NB4 (cell line): ENCODE measurements at regions not wholly inside any gene's neighbourhood (a gene's known extent, or its start where the extent isn't known, plus 50 kb on each side); places are given as distances from the start of the nearest gene placed in this dataset.

Source experiments
- DNase-seq: peaks from one replicate; pipeline ENCODE4 v3.0.0; 2010; ENCODE audit warnings: low read depth
- H3K4me3 ChIP-seq: one replicate; pipeline ENCODE4 v1.5.1; 2011; ENCODE audit warnings: mild to moderate bottlenecking, low read depth, low read length, moderate library complexity
- CTCF ChIP-seq: IDR thresholded peaks from one replicate; pipeline ENCODE4 v1.5.1; 2012; ENCODE audit warnings: low read depth, low read length
- MAX ChIP-seq: IDR thresholded peaks from 2 replicates; pipeline ENCODE4 v1.6.1; 2011; ENCODE audit warnings: low read depth, low read length
- MYC ChIP-seq: IDR thresholded peaks from 2 replicates; pipeline ENCODE4 v1.6.1; 2011; ENCODE audit warnings: low read depth, low read length
- POLR2A ChIP-seq: IDR thresholded peaks from 2 replicates; pipeline ENCODE4 v1.6.1; 2011; ENCODE audit warnings: mild to moderate bottlenecking; ENCODE audit not compliant: insufficient read length; ENCODE audit errors: extremely low read depth

GRCh38 chr2:195450552-195451113 is 206.4 kb upstream of the SLC39A10 start:
- no peak overlapping the region for H3K4me3 ChIP-seq
- DNase-seq, result no peak
- TF ChIP-seq POLR2A (no peak), MYC (no peak), MAX (no peak), CTCF (no peak)

- DNase-seq, result no peak
- TF ChIP-seq CTCF (no peak), POLR2A (no peak), MAX (no peak), MYC (no peak)
- no peak overlapping the region for H3K4me3 ChIP-seq
Observed at GRCh38 chr2:195447323-195447975, 209.6 kb upstream of the SLC39A10 start.

- H3K4me3 ChIP-seq, result no peak overlapping the region
- no peak for DNase-seq
- no peak for TF ChIP-seq MAX
- TF ChIP-seq CTCF, result no peak
- TF ChIP-seq MYC, result no peak
- TF ChIP-seq POLR2A, result no peak
Observed at GRCh38 chr2:195445639-195446038, 211.4 kb upstream of the SLC39A10 start.

GRCh38 chr2:195443926-195444325 is 213.1 kb upstream of the SLC39A10 start:
- no peak for DNase-seq
- TF ChIP-seq MYC (no peak), CTCF (no peak), MAX (no peak), POLR2A (no peak)
- no peak overlapping the region for H3K4me3 ChIP-seq

- TF ChIP-seq MYC (no peak), MAX (no peak), CTCF (no peak), POLR2A (no peak)
- H3K4me3 ChIP-seq, result no peak overlapping the region
- DNase-seq, result no peak
Observed at GRCh38 chr2:195442458-195443175, 214.4 kb upstream of the SLC39A10 start.

- TF ChIP-seq MAX (no peak), POLR2A (no peak), MYC (no peak), CTCF (no peak)
- H3K4me3 ChIP-seq, result no peak overlapping the region
- no peak for DNase-seq
Observed at GRCh38 chr2:195438692-195439091, 218.3 kb upstream of the SLC39A10 start.
